Transverse colon (tissue), 4 donors: ENCODE measurements at regions not wholly inside any gene's neighbourhood (a gene's known extent, or its start where the extent isn't known, plus 50 kb on each side); places are given as distances from the start of the nearest gene placed in this dataset.

Source experiments
- DNase-seq: peaks from one replicate; pipeline ENCODE4 v3.0.0-alpha.2; 2019
- H3K27ac ChIP-seq, 4 donors: fragments of 200-600 bp; sonication (generic); 2 replicates each; pipeline ENCODE4 v1.5.1; 2016 to 2018; ENCODE audit warnings: inconsistent platforms in 4 of 4
- H3K27me3 ChIP-seq: fragments of 200-600 bp; sonication (generic); 2 replicates; pipeline ENCODE4 v1.5.1; 2017; ENCODE audit warnings: inconsistent platforms
- H3K36me3 ChIP-seq, 4 donors: fragments of 200-600 bp; sonication (generic); 2 replicates each; pipeline ENCODE4 v1.5.1; 2017 to 2019; ENCODE audit warnings: inconsistent platforms in 4 of 4
- H3K4me1 ChIP-seq, 4 donors: fragments of 200-600 bp; sonication (generic); 2 replicates each; pipeline ENCODE4 v1.5.1; 2017 to 2020; ENCODE audit warnings: inconsistent platforms in 4 of 4
- H3K4me3 ChIP-seq, 4 donors: fragments of 200-600 bp; sonication (generic); 1 replicate in 1 of 4; 2 replicates in 3 of 4; pipeline versions ENCODE4 v1.5.1 to v1.6.1; 2017 to 2019; ENCODE audit warnings: inconsistent platforms in 4 of 4
- H3K9me3 ChIP-seq, 2 donors: fragments of 200-600 bp; sonication (generic); 2 replicates each; pipeline ENCODE4 v1.5.1; 2017 to 2019; ENCODE audit warnings: inconsistent platforms in 2 of 2
- CTCF ChIP-seq, 5 experiments: fragments of 200-600 bp in 3 of 5; fragments of 450-650 bp in 2 of 5; sonication (generic) in 3 of 5; IDR thresholded peaks; 1 replicate in 2 of 5; 2 replicates in 3 of 5; pipeline ENCODE4 v1.5.1; 2016 to 2017; ENCODE audit warnings: antibody characterized with exemption in 5 of 5, inconsistent platforms in 3 of 5, mild to moderate bottlenecking in 2 of 5, moderate library complexity in 1 of 5
- EP300 ChIP-seq: sonication (generic); formaldehyde crosslinking; IDR thresholded peaks from one replicate; pipeline ENCODE4 v1.6.1; 2017; ENCODE audit warnings: antibody characterized with exemption, low read depth
- POLR2A ChIP-seq: fragments of 450-650 bp; IDR thresholded peaks from one replicate; pipeline ENCODE4 v1.6.1; 2016; ENCODE audit warnings: antibody characterized with exemption, mild to moderate bottlenecking, moderate library complexity
- POLR2AphosphoS5 ChIP-seq, 3 donors: sonication (generic); formaldehyde crosslinking; IDR thresholded peaks; one replicate each; pipeline ENCODE4 v1.6.1; 2016; ENCODE audit warnings: antibody characterized with exemption in 3 of 3
- WGBS, 2 donors: methylation state at CpG; one replicate each; pipeline ENCODE4 v1.1.5; 2018; ENCODE audit warnings: low coverage in 1 of 2; 5-methylcytosine and 5-hydroxymethylcytosine counted together
- in situ Hi-C, 4 donors: fragments of 200-750 bp; cut with MboI; loops; one replicate each; pipeline versions ENCODE4 v1.15.0 to v1.15.1; 2017; ENCODE audit warnings: low sequenced_read_pairs in 3 of 4, low pct_ligation_motif_present in 1 of 4, low pct_unique_long_range_greater_than_20kb in 1 of 4
- intact Hi-C: fragments of 100-400 bp; cut with DNase I; formaldehyde crosslinking; loops from one replicate; pipeline ENCODE4 v1.15.1; 2023; ENCODE audit warnings: low total_unique reads

GRCh38 chr5:23274171-23274570, 233.2 kb upstream of the PRDM9 start:
- intact Hi-C loops, result no loop called here
- WGBS, 2 donors, result 79 to 86% methylated on average over 3 of the region's 3 CpGs

GRCh38 chr5:23269981-23270380, 237.4 kb upstream of the PRDM9 start:
- H3K9me3 ChIP-seq, result no peaks in the 10 kb centered on the region
- H3K4me3 ChIP-seq, result no peak overlapping the region
- TF ChIP-seq POLR2AphosphoS5 (IDR thresholded peaks at IDR 0.05) (no peak), POLR2A (no peak), EP300 (no peak), CTCF (IDR thresholded peaks at IDR 0.05) (no peak)
- intact Hi-C loops, result no loop called here
- in situ Hi-C loops, result no loop called here
- H3K36me3 ChIP-seq, result no peaks in the 10 kb centered on the region
- no peak overlapping the region for H3K27ac ChIP-seq
- no peaks in the 10 kb centered on the region for H3K4me1 ChIP-seq
- no peak for DNase-seq
- H3K27me3 ChIP-seq, result no peaks in the 10 kb centered on the region
- 25 to 66% methylated on average over 2 of the region's 2 CpGs for WGBS, 2 donors

More at GRCh38 chr5:23274171-23274570, 233.2 kb upstream of the PRDM9 start:
- Histone ChIP-seq H3K9me3 (no peaks in the 10 kb centered on the region), H3K27me3 (no peaks in the 10 kb centered on the region), H3K36me3 (no peaks in the 10 kb centered on the region), H3K27ac (no peak overlapping the region), H3K4me3 (no peak overlapping the region), H3K4me1 (no peaks in the 10 kb centered on the region)
- no peak for DNase-seq
- in situ Hi-C loops, result no loop called here
- TF ChIP-seq EP300, result no peak
- TF ChIP-seq CTCF (IDR thresholded peaks at IDR 0.05), result no peak
- no peak for TF ChIP-seq POLR2AphosphoS5 (IDR thresholded peaks at IDR 0.05)

GRCh38 chr5:23268136-23268535, 239.3 kb upstream of the PRDM9 start:
- Histone ChIP-seq H3K9me3 (no peaks in the 10 kb centered on the region), H3K27me3 (no peaks in the 10 kb centered on the region), H3K4me1 (no peaks in the 10 kb centered on the region), H3K4me3 (no peak overlapping the region), H3K27ac (no peak overlapping the region), H3K36me3 (no peaks in the 10 kb centered on the region)
- DNase-seq, result no peak
- in situ Hi-C loops, result no loop called here
- intact Hi-C loops, result no loop called here
- TF ChIP-seq EP300 (no peak), POLR2A (no peak), CTCF (IDR thresholded peaks at IDR 0.05) (no peak), POLR2AphosphoS5 (IDR thresholded peaks at IDR 0.05) (no peak)
- WGBS, 2 donors, result 64% methylated on average over 10 of the region's 10 CpGs

- no peak for DNase-seq
- intact Hi-C loops (no loop called here), in situ Hi-C loops (no loop called here)
- H3K36me3 ChIP-seq, result no peaks in the 10 kb centered on the region
- WGBS, 2 donors, result 71 to 86% methylated on average over 1 of the region's 1 CpG
- H3K4me3 ChIP-seq, result no peak overlapping the region
- H3K9me3 ChIP-seq, result no peaks in the 10 kb centered on the region
- no peaks in the 10 kb centered on the region for H3K27me3 ChIP-seq
- TF ChIP-seq CTCF (IDR thresholded peaks at IDR 0.05) (no peak), POLR2A (no peak), POLR2AphosphoS5 (IDR thresholded peaks at IDR 0.05) (no peak), EP300 (no peak)
- H3K4me1 ChIP-seq, result no peaks in the 10 kb centered on the region
- H3K27ac ChIP-seq, result no peak overlapping the region
Observed at GRCh38 chr5:23260621-23261020, 246.8 kb upstream of the PRDM9 start.
